SK-N-SH treated with all-trans-retinoic acid at 6 μM for 48 hours (cell line): ENCODE measurements at regions not wholly inside any gene's neighbourhood (a gene's known extent, or its start where the extent isn't known, plus 50 kb on each side); places are given as distances from the start of the nearest gene placed in this dataset.

ENCODE experiments used
- ATAC-seq: fragments of 200-7000 bp; cut with Tn5 transposase; 3 replicates; pipeline ENCODE4 v1.9.1; 2020; ENCODE audit warnings: mild to moderate bottlenecking, moderate library complexity
- ARNTL ChIP-seq: fragments of 450-650 bp; formaldehyde crosslinking; IDR thresholded peaks from 2 replicates; pipeline ENCODE4 v1.5.0; 2020; ENCODE audit warnings: low read depth, mild to moderate bottlenecking, moderate library complexity, borderline replicate concordance
- BACH2 ChIP-seq: fragments of 250-450 bp; sonication (Bioruptor Pico); IDR thresholded peaks from 2 replicates; pipeline ENCODE4 v1.9.0; 2021; ENCODE audit warnings: mild to moderate bottlenecking, borderline replicate concordance
- CSDC2 ChIP-seq: fragments of 250-450 bp; sonication (Bioruptor Pico); IDR thresholded peaks from 2 replicates; pipeline ENCODE4 v1.5.0; 2020; ENCODE audit warnings: mild to moderate bottlenecking, moderate library complexity
- ESRRG ChIP-seq: fragments of 250-450 bp; sonication (Bioruptor Pico); IDR thresholded peaks from 2 replicates; pipeline ENCODE4 v1.6.1; 2021; ENCODE audit warnings: mild to moderate bottlenecking
- ISL1 ChIP-seq: fragments of 250-450 bp; sonication (Bioruptor Pico); IDR thresholded peaks from 2 replicates; pipeline ENCODE4 v2.1.2; 2022; ENCODE audit warnings: mild to moderate bottlenecking, moderate library complexity
- PPARA ChIP-seq: fragments of 250-450 bp; sonication (Bioruptor Pico); IDR thresholded peaks from 2 replicates; pipeline ENCODE4 v1.5.0; 2020; ENCODE audit warnings: mild to moderate bottlenecking, borderline replicate concordance
- RARB ChIP-seq: fragments of 250-450 bp; sonication (Bioruptor Pico); IDR thresholded peaks from 2 replicates; pipeline ENCODE4 v1.8.0; 2021; ENCODE audit warnings: mild to moderate bottlenecking, moderate library complexity
- SNAI2 ChIP-seq: fragments of 250-450 bp; sonication (Bioruptor Pico); IDR thresholded peaks from 2 replicates; pipeline ENCODE4 v1.5.0; 2020; ENCODE audit warnings: mild to moderate bottlenecking, moderate library complexity
- TCF4 ChIP-seq: fragments of 250-450 bp; sonication (Bioruptor Pico); IDR thresholded peaks from 2 replicates; pipeline ENCODE4 v1.8.0; 2021; ENCODE audit warnings: mild to moderate bottlenecking, moderate library complexity, borderline replicate concordance
- TOX ChIP-seq: fragments of 250-450 bp; sonication (Bioruptor Pico); IDR thresholded peaks from 2 replicates; pipeline ENCODE4 v1.8.0; 2021; ENCODE audit warnings: mild to moderate bottlenecking, moderate library complexity, borderline replicate concordance
- ZC3H10 ChIP-seq: fragments of 250-450 bp; sonication (Bioruptor Pico); IDR thresholded peaks from 2 replicates; pipeline ENCODE4 v1.5.1; 2021; ENCODE audit warnings: mild to moderate bottlenecking, moderate library complexity
- ZFP3 ChIP-seq: fragments of 250-450 bp; sonication (Bioruptor Pico); IDR thresholded peaks from 2 replicates; pipeline ENCODE4 v1.5.0; 2020; ENCODE audit warnings: mild to moderate bottlenecking, moderate library complexity
- ZFP30 ChIP-seq: fragments of 450-650 bp; formaldehyde crosslinking; IDR thresholded peaks from 2 replicates; pipeline ENCODE4 v1.5.0; 2022; ENCODE audit warnings: mild to moderate bottlenecking, moderate library complexity
- ZNF565 ChIP-seq: fragments of 450-650 bp; formaldehyde crosslinking; conservative IDR thresholded peaks from 2 replicates; pipeline ENCODE4 v1.5.0; 2020; ENCODE audit warnings: low read depth, mild to moderate bottlenecking, moderate library complexity
- TF ChIP-seq, protein P1 (sequence below): fragments of 250-450 bp; sonication (Bioruptor Pico); IDR thresholded peaks from 2 replicates; pipeline ENCODE4 v1.5.1; 2020; ENCODE audit warnings: low read depth, mild to moderate bottlenecking, moderate library complexity
- TF ChIP-seq, protein P2 (sequence below): fragments of 250-450 bp; sonication (Bioruptor Pico); IDR thresholded peaks from 2 replicates; pipeline ENCODE4 v1.8.0; 2020; ENCODE audit warnings: mild to moderate bottlenecking, moderate library complexity, borderline replicate concordance
- TF ChIP-seq, protein P3 (sequence below): fragments of 250-450 bp; sonication (Bioruptor Pico); IDR thresholded peaks from 2 replicates; pipeline ENCODE4 v1.5.0; 2020; ENCODE audit warnings: mild to moderate bottlenecking, moderate library complexity
- TF ChIP-seq, protein P4 (sequence below): fragments of 250-450 bp; sonication (Bioruptor Pico); IDR thresholded peaks from 2 replicates; pipeline ENCODE4 v1.5.1; 2021; ENCODE audit warnings: mild to moderate bottlenecking, moderate library complexity
- TF ChIP-seq, protein P5 (sequence below): fragments of 250-450 bp; sonication (Bioruptor Pico); IDR thresholded peaks from 2 replicates; pipeline ENCODE4 v1.8.0; 2021; ENCODE audit warnings: low read depth, mild to moderate bottlenecking, moderate library complexity, borderline replicate concordance

DNA sequence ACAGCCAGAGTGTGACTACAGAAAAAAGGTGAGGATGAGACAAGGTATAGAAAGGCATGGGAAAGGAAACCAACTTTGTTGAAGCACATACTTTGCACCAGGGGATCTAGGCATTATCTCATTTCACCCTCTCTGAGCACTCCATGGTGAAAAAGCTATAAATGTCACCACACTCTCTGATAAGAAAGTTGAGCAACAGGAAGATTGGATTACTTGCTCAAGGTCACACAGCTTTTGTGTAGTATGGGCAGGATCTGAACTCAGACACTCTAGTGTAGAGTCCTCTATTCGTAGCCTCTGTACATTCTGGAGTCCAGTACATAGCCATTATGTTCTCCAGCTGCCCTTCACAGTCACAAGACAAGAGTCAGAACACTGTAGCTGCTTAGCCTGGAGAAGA is 163.4 kb upstream of the SEMA6D start:
- no peak for ATAC-seq
- TF ChIP-seq TCF4 (CRISPR knock-in tag) (no peak), ZFP30 (no peak), ZNF565 (CRISPR knock-in tag) (no peak), PPARA (CRISPR knock-in tag) (no peak), ISL1 (CRISPR knock-in tag) (no peak), TOX (CRISPR knock-in tag) (no peak), BACH2 (CRISPR knock-in tag) (no peak), ARNTL (CRISPR knock-in tag) (no peak), RARB (CRISPR knock-in tag) (no peak), SNAI2 (CRISPR knock-in tag) (no peak), ZFP3 (CRISPR knock-in tag) (no peak)
- TF ChIP-seq, protein P1, sequence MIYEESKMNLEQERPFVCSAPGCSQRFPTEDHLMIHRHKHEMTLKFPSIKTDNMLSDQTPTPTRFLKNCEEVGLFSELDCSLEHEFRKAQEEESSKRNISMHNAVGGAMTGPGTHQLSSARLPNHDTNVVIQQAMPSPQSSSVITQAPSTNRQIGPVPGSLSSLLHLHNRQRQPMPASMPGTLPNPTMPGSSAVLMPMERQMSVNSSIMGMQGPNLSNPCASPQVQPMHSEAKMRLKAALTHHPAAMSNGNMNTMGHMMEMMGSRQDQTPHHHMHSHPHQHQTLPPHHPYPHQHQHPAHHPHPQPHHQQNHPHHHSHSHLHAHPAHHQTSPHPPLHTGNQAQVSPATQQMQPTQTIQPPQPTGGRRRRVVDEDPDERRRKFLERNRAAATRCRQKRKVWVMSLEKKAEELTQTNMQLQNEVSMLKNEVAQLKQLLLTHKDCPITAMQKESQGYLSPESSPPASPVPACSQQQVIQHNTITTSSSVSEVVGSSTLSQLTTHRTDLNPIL, result no peak
- TF ChIP-seq, protein P2, sequence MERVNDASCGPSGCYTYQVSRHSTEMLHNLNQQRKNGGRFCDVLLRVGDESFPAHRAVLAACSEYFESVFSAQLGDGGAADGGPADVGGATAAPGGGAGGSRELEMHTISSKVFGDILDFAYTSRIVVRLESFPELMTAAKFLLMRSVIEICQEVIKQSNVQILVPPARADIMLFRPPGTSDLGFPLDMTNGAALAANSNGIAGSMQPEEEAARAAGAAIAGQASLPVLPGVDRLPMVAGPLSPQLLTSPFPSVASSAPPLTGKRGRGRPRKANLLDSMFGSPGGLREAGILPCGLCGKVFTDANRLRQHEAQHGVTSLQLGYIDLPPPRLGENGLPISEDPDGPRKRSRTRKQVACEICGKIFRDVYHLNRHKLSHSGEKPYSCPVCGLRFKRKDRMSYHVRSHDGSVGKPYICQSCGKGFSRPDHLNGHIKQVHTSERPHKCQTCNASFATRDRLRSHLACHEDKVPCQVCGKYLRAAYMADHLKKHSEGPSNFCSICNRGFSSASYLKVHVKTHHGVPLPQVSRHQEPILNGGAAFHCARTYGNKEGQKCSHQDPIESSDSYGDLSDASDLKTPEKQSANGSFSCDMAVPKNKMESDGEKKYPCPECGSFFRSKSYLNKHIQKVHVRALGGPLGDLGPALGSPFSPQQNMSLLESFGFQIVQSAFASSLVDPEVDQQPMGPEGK (CRISPR knock-in tag), result no peak
- TF ChIP-seq, protein P3, sequence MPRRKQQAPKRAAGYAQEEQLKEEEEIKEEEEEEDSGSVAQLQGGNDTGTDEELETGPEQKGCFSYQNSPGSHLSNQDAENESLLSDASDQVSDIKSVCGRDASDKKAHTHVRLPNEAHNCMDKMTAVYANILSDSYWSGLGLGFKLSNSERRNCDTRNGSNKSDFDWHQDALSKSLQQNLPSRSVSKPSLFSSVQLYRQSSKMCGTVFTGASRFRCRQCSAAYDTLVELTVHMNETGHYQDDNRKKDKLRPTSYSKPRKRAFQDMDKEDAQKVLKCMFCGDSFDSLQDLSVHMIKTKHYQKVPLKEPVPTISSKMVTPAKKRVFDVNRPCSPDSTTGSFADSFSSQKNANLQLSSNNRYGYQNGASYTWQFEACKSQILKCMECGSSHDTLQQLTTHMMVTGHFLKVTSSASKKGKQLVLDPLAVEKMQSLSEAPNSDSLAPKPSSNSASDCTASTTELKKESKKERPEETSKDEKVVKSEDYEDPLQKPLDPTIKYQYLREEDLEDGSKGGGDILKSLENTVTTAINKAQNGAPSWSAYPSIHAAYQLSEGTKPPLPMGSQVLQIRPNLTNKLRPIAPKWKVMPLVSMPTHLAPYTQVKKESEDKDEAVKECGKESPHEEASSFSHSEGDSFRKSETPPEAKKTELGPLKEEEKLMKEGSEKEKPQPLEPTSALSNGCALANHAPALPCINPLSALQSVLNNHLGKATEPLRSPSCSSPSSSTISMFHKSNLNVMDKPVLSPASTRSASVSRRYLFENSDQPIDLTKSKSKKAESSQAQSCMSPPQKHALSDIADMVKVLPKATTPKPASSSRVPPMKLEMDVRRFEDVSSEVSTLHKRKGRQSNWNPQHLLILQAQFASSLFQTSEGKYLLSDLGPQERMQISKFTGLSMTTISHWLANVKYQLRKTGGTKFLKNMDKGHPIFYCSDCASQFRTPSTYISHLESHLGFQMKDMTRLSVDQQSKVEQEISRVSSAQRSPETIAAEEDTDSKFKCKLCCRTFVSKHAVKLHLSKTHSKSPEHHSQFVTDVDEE (CRISPR knock-in tag), result no peak
- TF ChIP-seq, protein P4, sequence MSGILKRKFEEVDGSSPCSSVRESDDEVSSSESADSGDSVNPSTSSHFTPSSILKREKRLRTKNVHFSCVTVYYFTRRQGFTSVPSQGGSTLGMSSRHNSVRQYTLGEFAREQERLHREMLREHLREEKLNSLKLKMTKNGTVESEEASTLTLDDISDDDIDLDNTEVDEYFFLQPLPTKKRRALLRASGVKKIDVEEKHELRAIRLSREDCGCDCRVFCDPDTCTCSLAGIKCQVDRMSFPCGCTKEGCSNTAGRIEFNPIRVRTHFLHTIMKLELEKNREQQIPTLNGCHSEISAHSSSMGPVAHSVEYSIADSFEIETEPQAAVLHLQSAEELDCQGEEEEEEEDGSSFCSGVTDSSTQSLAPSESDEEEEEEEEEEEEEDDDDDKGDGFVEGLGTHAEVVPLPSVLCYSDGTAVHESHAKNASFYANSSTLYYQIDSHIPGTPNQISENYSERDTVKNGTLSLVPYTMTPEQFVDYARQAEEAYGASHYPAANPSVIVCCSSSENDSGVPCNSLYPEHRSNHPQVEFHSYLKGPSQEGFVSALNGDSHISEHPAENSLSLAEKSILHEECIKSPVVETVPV (CRISPR knock-in tag), result no peak
- TF ChIP-seq, protein P5, sequence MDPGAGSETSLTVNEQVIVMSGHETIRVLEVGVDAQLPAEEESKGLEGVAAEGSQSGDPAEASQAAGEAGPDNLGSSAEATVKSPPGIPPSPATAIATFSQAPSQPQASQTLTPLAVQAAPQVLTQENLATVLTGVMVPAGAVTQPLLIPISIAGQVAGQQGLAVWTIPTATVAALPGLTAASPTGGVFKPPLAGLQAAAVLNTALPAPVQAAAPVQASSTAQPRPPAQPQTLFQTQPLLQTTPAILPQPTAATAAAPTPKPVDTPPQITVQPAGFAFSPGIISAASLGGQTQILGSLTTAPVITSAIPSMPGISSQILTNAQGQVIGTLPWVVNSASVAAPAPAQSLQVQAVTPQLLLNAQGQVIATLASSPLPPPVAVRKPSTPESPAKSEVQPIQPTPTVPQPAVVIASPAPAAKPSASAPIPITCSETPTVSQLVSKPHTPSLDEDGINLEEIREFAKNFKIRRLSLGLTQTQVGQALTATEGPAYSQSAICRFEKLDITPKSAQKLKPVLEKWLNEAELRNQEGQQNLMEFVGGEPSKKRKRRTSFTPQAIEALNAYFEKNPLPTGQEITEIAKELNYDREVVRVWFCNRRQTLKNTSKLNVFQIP, result no peak

DNA sequence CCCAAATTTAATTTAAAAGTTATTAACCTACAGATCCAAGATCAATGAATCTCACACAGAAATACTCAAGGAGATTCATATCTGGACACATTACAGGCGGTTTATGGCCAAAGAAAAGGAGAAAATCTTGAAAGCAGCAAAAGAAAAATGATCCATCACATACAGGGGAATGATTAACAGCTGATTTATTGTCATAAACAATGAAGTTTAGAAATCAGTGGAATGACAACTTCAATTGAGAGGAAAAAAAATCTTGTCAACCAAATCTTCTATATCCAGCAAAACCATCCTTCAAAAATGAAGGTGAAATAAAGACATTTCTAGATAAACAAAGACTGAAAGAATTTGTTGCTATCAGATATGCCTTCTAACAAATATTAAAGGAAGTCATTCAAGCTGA is 156.2 kb upstream of the SEMA6D start:
- no peak for ATAC-seq
- TF ChIP-seq, protein P2 (CRISPR knock-in tag), result no peak
- TF ChIP-seq, protein P1, result no peak
- no peak for TF ChIP-seq CSDC2 (CRISPR knock-in tag)
- no peak for TF ChIP-seq ESRRG (CRISPR knock-in tag)
- no peak for TF ChIP-seq BACH2 (CRISPR knock-in tag)
- TF ChIP-seq ZC3H10 (CRISPR knock-in tag), result no peak
